HepG2 (cell line): ENCODE measurements at regions not wholly inside any gene's neighbourhood (a gene's known extent, or its start where the extent isn't known, plus 50 kb on each side); places are given as distances from the start of the nearest gene placed in this dataset.

Source experiments
- ADNP ChIP-seq: sonication (generic); formaldehyde crosslinking; IDR thresholded peaks from 2 replicates; pipeline ENCODE4 v1.4.0; 2020; ENCODE audit warnings: missing genetic modification reagents
- BRF2 ChIP-seq: sonication (generic); formaldehyde crosslinking; IDR thresholded peaks from 2 replicates; pipeline ENCODE4 v1.8.1; 2022; ENCODE audit warnings: mild to moderate bottlenecking, missing genetic modification reagents
- CTCF ChIP-seq: sonication (generic); formaldehyde crosslinking; IDR thresholded peaks from 2 replicates; pipeline ENCODE4 v1.5.0; 2020; ENCODE audit warnings: mild to moderate bottlenecking, missing genetic modification reagents, moderate library complexity
- GLI4 ChIP-seq: sonication (generic); formaldehyde crosslinking; IDR thresholded peaks from 2 replicates; pipeline ENCODE4 v1.5.1; 2020; ENCODE audit warnings: missing genetic modification reagents, mild to moderate bottlenecking, moderate library complexity, borderline replicate concordance
- IRF2 ChIP-seq: IDR thresholded peaks from 2 replicates; pipeline ENCODE4 v1.6.1; 2018; ENCODE audit warnings: missing genetic modification reagents, missing compliant biosample characterization
- JUND ChIP-seq: sonication (generic); formaldehyde crosslinking; IDR thresholded peaks from 2 replicates; pipeline ENCODE4 v1.8.0; 2022; ENCODE audit warnings: mild to moderate bottlenecking, missing genetic modification reagents
- PCBP2 ChIP-seq: fragments of 200-400 bp; formaldehyde crosslinking; optimal IDR thresholded peaks from 2 replicates; pipeline ENCODE3; 2018; ENCODE audit warnings: low read length, low read depth; ENCODE audit not compliant: poor library complexity, severe bottlenecking
- POLR2AphosphoS5 ChIP-seq: IDR thresholded peaks from 2 replicates; pipeline ENCODE4 v1.6.1; 2012; ENCODE audit warnings: low read depth, low read length
- RFXAP ChIP-seq: sonication (generic); formaldehyde crosslinking; IDR thresholded peaks from 2 replicates; pipeline ENCODE4 v1.4.0; 2020; ENCODE audit warnings: missing genetic modification reagents, borderline replicate concordance
- TCF7L2 ChIP-seq: IDR thresholded peaks from 2 replicates; pipeline ENCODE4 v1.6.1; 2011; ENCODE audit warnings: mild to moderate bottlenecking, low read depth, low read length, moderate library complexity
- ZNF354B ChIP-seq: sonication (generic); formaldehyde crosslinking; IDR thresholded peaks from 2 replicates; pipeline ENCODE4 v1.8.0; 2022; ENCODE audit warnings: mild to moderate bottlenecking, missing genetic modification reagents
- TF ChIP-seq, protein P1 (sequence below): sonication (generic); formaldehyde crosslinking; IDR thresholded peaks from 2 replicates; pipeline ENCODE4 v1.5.0; 2020; ENCODE audit warnings: missing genetic modification reagents

- TF ChIP-seq, protein P1, sequence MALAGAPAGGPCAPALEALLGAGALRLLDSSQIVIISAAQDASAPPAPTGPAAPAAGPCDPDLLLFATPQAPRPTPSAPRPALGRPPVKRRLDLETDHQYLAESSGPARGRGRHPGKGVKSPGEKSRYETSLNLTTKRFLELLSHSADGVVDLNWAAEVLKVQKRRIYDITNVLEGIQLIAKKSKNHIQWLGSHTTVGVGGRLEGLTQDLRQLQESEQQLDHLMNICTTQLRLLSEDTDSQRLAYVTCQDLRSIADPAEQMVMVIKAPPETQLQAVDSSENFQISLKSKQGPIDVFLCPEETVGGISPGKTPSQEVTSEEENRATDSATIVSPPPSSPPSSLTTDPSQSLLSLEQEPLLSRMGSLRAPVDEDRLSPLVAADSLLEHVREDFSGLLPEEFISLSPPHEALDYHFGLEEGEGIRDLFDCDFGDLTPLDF = no peak
- TF ChIP-seq CTCF (CRISPR knock-in tag) (no peak), GLI4 (CRISPR knock-in tag) (no peak), IRF2 (CRISPR knock-in tag) (no peak), RFXAP (no peak), JUND (CRISPR knock-in tag) (no peak), BRF2 (no peak), TCF7L2 (no peak), PCBP2 (no peak), POLR2AphosphoS5 (no peak), ZNF354B (CRISPR knock-in tag) (no peak), ADNP (CRISPR knock-in tag) (no peak)
Observed at GRCh38 chr14:71190770-71191374, 283.6 kb downstream of the PCNX1 start.
